WTC11 (cell line): ENCODE measurements at regions not wholly inside any gene's neighbourhood (a gene's known extent, or its start where the extent isn't known, plus 50 kb on each side); places are given as distances from the start of the nearest gene placed in this dataset.

Experiments
- ATAC-seq: fragments of 200-7000 bp; cut with Tn5 transposase; 2 replicates; pipeline ENCODE4 v1.10.0; 2021; ENCODE audit warnings: mild to moderate bottlenecking, moderate library complexity
- CTCF ChIA-PET: fragments of 300-600 bp; sonication (Branson Sonifier 250); formaldehyde crosslinking; loops from one replicate; lab custom pipeline; 2021; ENCODE audit warnings: antibody characterized with exemption; lab: Charles Lee
- POLR2A ChIA-PET: fragments of 350-600 bp; sonication (Branson Sonifier 250); formaldehyde crosslinking; loops from one replicate; lab custom pipeline; 2021; ENCODE audit warnings: antibody characterized with exemption; lab: Charles Lee
- DNase-seq: peaks from one replicate; pipeline ENCODE4 v3.0.0; 2021; ENCODE audit warnings: low spot score
- H3K27ac Mint-ChIP-seq: 2 replicates; pipeline ENCODE4 v1.8.0; 2021; ENCODE audit warnings: mixed read lengths
- H3K27me3 Mint-ChIP-seq: 2 replicates; pipeline ENCODE4 v1.8.0; 2021; ENCODE audit warnings: low read depth, mild to moderate bottlenecking, moderate library complexity, mixed read lengths
- H3K36me3 Mint-ChIP-seq: 2 replicates; pipeline ENCODE4 v1.8.0; 2021; ENCODE audit warnings: mixed read lengths
- H3K4me1 Mint-ChIP-seq: 2 replicates; pipeline ENCODE4 v1.8.0; 2022; ENCODE audit warnings: mixed read lengths
- H3K4me3 Mint-ChIP-seq: 2 replicates; pipeline ENCODE4 v1.8.0; 2021; ENCODE audit warnings: mild to moderate bottlenecking, moderate library complexity, mixed read lengths
- H3K9me3 Mint-ChIP-seq: 2 replicates; pipeline ENCODE4 v1.8.0; 2021; ENCODE audit warnings: mixed read lengths
- ELF4 ChIP-seq: sonication (generic); formaldehyde crosslinking; IDR thresholded peaks from 2 replicates; pipeline ENCODE4 v1.8.1; 2022; ENCODE audit warnings: low read depth, mild to moderate bottlenecking, moderate library complexity, missing genetic modification reagents
- FOXK1 ChIP-seq: sonication (generic); formaldehyde crosslinking; IDR thresholded peaks from 2 replicates; pipeline ENCODE4 v1.8.0; 2022; ENCODE audit warnings: mild to moderate bottlenecking, moderate library complexity, missing genetic modification reagents
- FOXP1 ChIP-seq: sonication (generic); formaldehyde crosslinking; IDR thresholded peaks from 2 replicates; pipeline ENCODE4 v1.8.0; 2022; ENCODE audit warnings: missing genetic modification reagents, mild to moderate bottlenecking, moderate library complexity, borderline replicate concordance
- GABPB1 ChIP-seq: sonication (generic); formaldehyde crosslinking; IDR thresholded peaks from 2 replicates; pipeline ENCODE4 v1.8.1; 2023; ENCODE audit warnings: mild to moderate bottlenecking, missing genetic modification reagents
- GRHL2 ChIP-seq: fragments of 250-450 bp; sonication (Bioruptor Pico); IDR thresholded peaks from 2 replicates; pipeline ENCODE4 v1.8.0; 2022; ENCODE audit warnings: mild to moderate bottlenecking, moderate library complexity; ENCODE audit not compliant: insufficient replicate concordance, severe bottlenecking
- HMGA2 ChIP-seq: fragments of 250-450 bp; sonication (Bioruptor Pico); IDR thresholded peaks from 2 replicates; pipeline ENCODE4 v1.4.0; 2021; ENCODE audit warnings: mild to moderate bottlenecking, moderate library complexity
- MXD4 ChIP-seq: fragments of 250-450 bp; sonication (Bioruptor Pico); IDR thresholded peaks from 2 replicates; pipeline ENCODE4 v1.8.0; 2021; ENCODE audit warnings: mild to moderate bottlenecking, moderate library complexity, borderline replicate concordance
- MYBL2 ChIP-seq: sonication (generic); formaldehyde crosslinking; IDR thresholded peaks from 2 replicates; pipeline ENCODE4 v1.8.1; 2023; ENCODE audit warnings: mild to moderate bottlenecking, moderate library complexity, missing genetic modification reagents
- NFE2L1 ChIP-seq: sonication (generic); formaldehyde crosslinking; IDR thresholded peaks from 2 replicates; pipeline ENCODE4 v1.8.1; 2023; ENCODE audit warnings: missing genetic modification reagents
- NR1H2 ChIP-seq: sonication (generic); formaldehyde crosslinking; IDR thresholded peaks from 2 replicates; pipeline ENCODE4 v1.9.0; 2021; ENCODE audit warnings: mild to moderate bottlenecking, moderate library complexity, missing genetic modification reagents
- SMAD3 ChIP-seq: sonication (generic); formaldehyde crosslinking; IDR thresholded peaks from 2 replicates; pipeline ENCODE4 v1.8.0; 2022; ENCODE audit warnings: missing genetic modification reagents, mild to moderate bottlenecking, borderline replicate concordance
- SMAD4 ChIP-seq: sonication (generic); formaldehyde crosslinking; IDR thresholded peaks from 2 replicates; pipeline ENCODE4 v1.8.0; 2022; ENCODE audit warnings: mild to moderate bottlenecking, missing genetic modification reagents
- TEAD4 ChIP-seq: sonication (generic); formaldehyde crosslinking; IDR thresholded peaks from 2 replicates; pipeline ENCODE4 v1.8.0; 2022; ENCODE audit warnings: mild to moderate bottlenecking, missing genetic modification reagents
- TP53 ChIP-seq: sonication (generic); formaldehyde crosslinking; IDR thresholded peaks from 2 replicates; pipeline ENCODE4 v1.8.1; 2023; ENCODE audit warnings: mild to moderate bottlenecking, missing genetic modification reagents
- ZNF138 ChIP-seq: sonication (generic); formaldehyde crosslinking; conservative IDR thresholded peaks from 2 replicates; pipeline ENCODE4 v1.8.1; 2022; ENCODE audit warnings: mild to moderate bottlenecking, moderate library complexity, missing genetic modification reagents
- TF ChIP-seq, protein P1 (sequence below): sonication (generic); formaldehyde crosslinking; IDR thresholded peaks from 2 replicates; pipeline ENCODE4 v1.8.1; 2022; ENCODE audit warnings: low read depth, mild to moderate bottlenecking, moderate library complexity, missing genetic modification reagents, borderline replicate concordance
- TF ChIP-seq, protein P2 (sequence below): sonication (generic); formaldehyde crosslinking; IDR thresholded peaks from 2 replicates; pipeline ENCODE4 v1.8.0; 2022; ENCODE audit warnings: mild to moderate bottlenecking, missing genetic modification reagents
- TF ChIP-seq, protein P3 (sequence below): sonication (generic); formaldehyde crosslinking; IDR thresholded peaks from 2 replicates; pipeline ENCODE4 v1.8.1; 2023; ENCODE audit warnings: mild to moderate bottlenecking, missing genetic modification reagents
- TF ChIP-seq, protein P4 (sequence below): fragments of 200-600 bp; IDR thresholded peaks from 2 replicates; pipeline ENCODE4 v1.8.0; 2022; ENCODE audit warnings: antibody characterized with exemption

DNA sequence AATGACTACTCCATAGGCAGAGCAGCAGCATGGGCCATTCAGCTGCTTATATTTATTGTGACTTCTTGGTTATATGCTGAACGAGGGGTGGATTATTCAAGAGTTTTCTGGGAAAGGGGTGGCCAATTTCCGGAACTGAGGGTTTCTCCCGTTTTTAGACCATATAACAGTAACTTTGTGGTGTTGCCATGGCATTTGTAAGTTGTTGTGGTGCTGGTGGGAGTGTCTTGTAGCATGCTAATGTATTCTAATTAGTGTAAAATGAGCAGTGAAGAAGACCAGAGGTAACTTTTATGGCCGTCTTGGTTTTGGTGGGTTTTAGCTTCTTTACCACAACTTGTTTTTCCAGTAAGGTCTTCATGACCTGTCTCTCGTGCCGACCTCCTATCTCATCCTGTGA lies 139.6 kb downstream of the KLF6 start:
- ATAC-seq (no peak), DNase-seq (no peak)
- Mint-ChIP-seq H3K27me3 (no peaks in the 10 kb centered on the region), H3K36me3 (no peaks in the 10 kb centered on the region), H3K4me3 (no peak overlapping the region), H3K9me3 (peaks cover 7% of the 10 kb centered on the region), H3K4me1 (peaks cover 6% of the 10 kb centered on the region; the same call in 1 of the 2 replicates), H3K27ac (no peak overlapping the region)
- no peak for TF ChIP-seq FOXK1
- no peak for TF ChIP-seq FOXP1 (CRISPR knock-in tag)
- no peak for TF ChIP-seq SMAD3 (CRISPR knock-in tag)
- no peak for TF ChIP-seq TEAD4 (CRISPR knock-in tag)
- TF ChIP-seq MYBL2 (CRISPR knock-in tag), result no peak
- TF ChIP-seq TP53 (CRISPR knock-in tag), result no peak
- TF ChIP-seq SMAD4 (CRISPR knock-in tag), result no peak
- TF ChIP-seq NR1H2 (CRISPR knock-in tag), result no peak
- TF ChIP-seq ZNF138, result no peak
- TF ChIP-seq, protein P1, sequence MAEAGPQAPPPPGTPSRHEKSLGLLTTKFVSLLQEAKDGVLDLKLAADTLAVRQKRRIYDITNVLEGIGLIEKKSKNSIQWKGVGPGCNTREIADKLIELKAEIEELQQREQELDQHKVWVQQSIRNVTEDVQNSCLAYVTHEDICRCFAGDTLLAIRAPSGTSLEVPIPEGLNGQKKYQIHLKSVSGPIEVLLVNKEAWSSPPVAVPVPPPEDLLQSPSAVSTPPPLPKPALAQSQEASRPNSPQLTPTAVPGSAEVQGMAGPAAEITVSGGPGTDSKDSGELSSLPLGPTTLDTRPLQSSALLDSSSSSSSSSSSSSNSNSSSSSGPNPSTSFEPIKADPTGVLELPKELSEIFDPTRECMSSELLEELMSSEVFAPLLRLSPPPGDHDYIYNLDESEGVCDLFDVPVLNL (CRISPR knock-in tag), result no peak
- no peak for TF ChIP-seq GRHL2 (CRISPR knock-in tag)
- TF ChIP-seq ELF4 (CRISPR knock-in tag), result no peak
- TF ChIP-seq NFE2L1 (CRISPR knock-in tag), result no peak
- TF ChIP-seq, protein P2, sequence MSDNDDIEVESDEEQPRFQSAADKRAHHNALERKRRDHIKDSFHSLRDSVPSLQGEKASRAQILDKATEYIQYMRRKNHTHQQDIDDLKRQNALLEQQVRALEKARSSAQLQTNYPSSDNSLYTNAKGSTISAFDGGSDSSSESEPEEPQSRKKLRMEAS (CRISPR knock-in tag), result no peak
- no peak for TF ChIP-seq GABPB1 (CRISPR knock-in tag)
- TF ChIP-seq, protein P3, sequence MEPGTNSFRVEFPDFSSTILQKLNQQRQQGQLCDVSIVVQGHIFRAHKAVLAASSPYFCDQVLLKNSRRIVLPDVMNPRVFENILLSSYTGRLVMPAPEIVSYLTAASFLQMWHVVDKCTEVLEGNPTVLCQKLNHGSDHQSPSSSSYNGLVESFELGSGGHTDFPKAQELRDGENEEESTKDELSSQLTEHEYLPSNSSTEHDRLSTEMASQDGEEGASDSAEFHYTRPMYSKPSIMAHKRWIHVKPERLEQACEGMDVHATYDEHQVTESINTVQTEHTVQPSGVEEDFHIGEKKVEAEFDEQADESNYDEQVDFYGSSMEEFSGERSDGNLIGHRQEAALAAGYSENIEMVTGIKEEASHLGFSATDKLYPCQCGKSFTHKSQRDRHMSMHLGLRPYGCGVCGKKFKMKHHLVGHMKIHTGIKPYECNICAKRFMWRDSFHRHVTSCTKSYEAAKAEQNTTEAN (CRISPR knock-in tag), result no peak
- ChIA-PET CTCF (no interaction called here), POLR2A (no interaction called here)

DNA sequence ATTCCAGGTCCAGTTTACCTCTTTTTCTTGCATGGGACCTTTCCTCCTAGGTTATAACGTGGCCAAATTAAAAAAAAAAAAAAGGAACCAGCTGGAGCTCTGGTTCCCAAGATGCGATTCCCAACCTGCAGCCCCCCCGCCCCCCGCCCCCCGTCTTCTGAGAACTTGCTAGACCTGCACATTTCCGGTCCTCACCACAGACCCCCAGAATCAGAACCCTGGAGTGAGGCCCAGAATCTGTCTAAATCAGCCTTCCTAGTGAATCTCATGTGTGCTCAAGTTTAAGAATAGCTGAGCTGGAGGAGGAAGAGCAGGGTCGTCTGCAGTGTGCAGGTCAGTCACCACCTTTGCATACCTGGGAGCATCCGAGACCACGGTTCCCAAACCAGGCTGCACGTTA lies 144.2 kb downstream of the KLF6 start:
- CTCF ChIA-PET, result no interaction called here
- Mint-ChIP-seq H3K36me3 (no peaks in the 10 kb centered on the region), H3K27me3 (no peaks in the 10 kb centered on the region), H3K27ac (no peak overlapping the region), H3K9me3 (peaks cover 7% of the 10 kb centered on the region), H3K4me3 (no peak overlapping the region), H3K4me1 (peaks cover 8% of the 10 kb centered on the region)
- POLR2A ChIA-PET, result no interaction called here
- TF ChIP-seq FOXP1 (CRISPR knock-in tag) (no peak), MXD4 (CRISPR knock-in tag) (no peak)
- ATAC-seq, result no peak
- DNase-seq, result no peak

DNA sequence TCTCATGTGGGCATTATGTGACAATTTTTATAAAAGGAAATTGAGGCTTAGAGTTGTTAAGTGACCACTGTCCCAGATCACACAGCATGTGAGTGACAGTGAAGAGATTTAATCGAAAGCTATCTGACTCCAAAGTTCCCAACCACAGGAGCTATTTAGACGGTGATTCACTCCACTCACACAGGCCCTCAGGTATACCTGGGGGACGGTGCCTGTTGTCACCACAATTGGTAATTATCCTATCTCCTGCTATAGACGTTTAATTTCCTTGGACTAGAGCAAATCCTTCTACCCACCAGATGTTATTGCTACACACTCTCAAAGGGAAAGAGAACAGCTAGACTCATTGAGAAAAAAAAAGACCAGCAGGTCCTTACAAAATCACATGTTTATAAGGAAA lies 145.5 kb downstream of the KLF6 start:
- no peaks in the 10 kb centered on the region for H3K36me3 Mint-ChIP-seq
- H3K4me3 Mint-ChIP-seq, result no peak overlapping the region
- ATAC-seq (no peak), DNase-seq (no peak)
- CTCF ChIA-PET, result no interaction called here
- no peak for TF ChIP-seq SMAD3 (CRISPR knock-in tag)
- no peak for TF ChIP-seq HMGA2 (CRISPR knock-in tag)
- TF ChIP-seq, protein P4, sequence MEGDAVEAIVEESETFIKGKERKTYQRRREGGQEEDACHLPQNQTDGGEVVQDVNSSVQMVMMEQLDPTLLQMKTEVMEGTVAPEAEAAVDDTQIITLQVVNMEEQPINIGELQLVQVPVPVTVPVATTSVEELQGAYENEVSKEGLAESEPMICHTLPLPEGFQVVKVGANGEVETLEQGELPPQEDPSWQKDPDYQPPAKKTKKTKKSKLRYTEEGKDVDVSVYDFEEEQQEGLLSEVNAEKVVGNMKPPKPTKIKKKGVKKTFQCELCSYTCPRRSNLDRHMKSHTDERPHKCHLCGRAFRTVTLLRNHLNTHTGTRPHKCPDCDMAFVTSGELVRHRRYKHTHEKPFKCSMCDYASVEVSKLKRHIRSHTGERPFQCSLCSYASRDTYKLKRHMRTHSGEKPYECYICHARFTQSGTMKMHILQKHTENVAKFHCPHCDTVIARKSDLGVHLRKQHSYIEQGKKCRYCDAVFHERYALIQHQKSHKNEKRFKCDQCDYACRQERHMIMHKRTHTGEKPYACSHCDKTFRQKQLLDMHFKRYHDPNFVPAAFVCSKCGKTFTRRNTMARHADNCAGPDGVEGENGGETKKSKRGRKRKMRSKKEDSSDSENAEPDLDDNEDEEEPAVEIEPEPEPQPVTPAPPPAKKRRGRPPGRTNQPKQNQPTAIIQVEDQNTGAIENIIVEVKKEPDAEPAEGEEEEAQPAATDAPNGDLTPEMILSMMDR, result no peak
- POLR2A ChIA-PET, result no interaction called here
- no peaks in the 10 kb centered on the region for H3K27me3 Mint-ChIP-seq
- H3K27ac Mint-ChIP-seq, result no peak overlapping the region
- peaks cover 10% of the 10 kb centered on the region for H3K4me1 Mint-ChIP-seq
- H3K9me3 Mint-ChIP-seq, result peaks cover 11% of the 10 kb centered on the region
